GM12878 (cell line): ENCODE measurements at regions not wholly inside any gene's neighbourhood (a gene's known extent, or its start where the extent isn't known, plus 50 kb on each side); places are given as distances from the start of the nearest gene placed in this dataset.

ENCODE experiments used
- ATAC-seq: fragments of 200-7000 bp; cut with Tn5 transposase; 3 replicates; pipeline ENCODE4 v1.9.1; 2020; ENCODE audit warnings: mild to moderate bottlenecking, moderate library complexity
- BruUV-seq: library from RNA; stranded (reverse); fragments of 400-500 nt; replicated peaks from 2 replicates; lab custom pipeline; 2021; lab: Mats Ljungman, UMichigan
- CTCF ChIA-PET: fragments of 300-600 bp; sonication (Branson Sonifier 250); formaldehyde crosslinking; extraction: SDS; loops from one replicate; lab custom pipeline; 2021; ENCODE audit warnings: inconsistent platforms; lab: Yijun Ruan, JAX
- POLR2A ChIA-PET: fragments of 350-600 bp; formaldehyde crosslinking; extraction: SDS; loops from one replicate; lab custom pipeline; 2021; ENCODE audit warnings: inconsistent platforms; lab: Charles Lee
- RAD21 ChIA-PET: fragments of 300-600 bp; sonication (Branson Sonifier 250); formaldehyde crosslinking; loops from one replicate; lab custom pipeline; 2023; ENCODE audit warnings: antibody characterized with exemption; ENCODE audit not compliant: unreplicated experiment; lab: Charles Lee
- SMC1A ChIA-PET: fragments of 300-600 bp; sonication (Branson Sonifier 250); formaldehyde crosslinking; loops from one replicate; lab custom pipeline; 2023; ENCODE audit not compliant: unreplicated experiment, uncharacterized antibody; lab: Charles Lee
- DNase-seq: peaks from one replicate; pipeline ENCODE4 v3.0.0-alpha.2; 2011; ENCODE audit warnings: low read depth, low spot score
- FAIRE-seq: peaks from 3 replicates; lab custom pipeline; 2011; peaks lifted over from hg19 to GRCh38; lab: Jason Lieb, UNC
- H2AFZ ChIP-seq: 2 replicates; pipeline ENCODE4 v1.6.0; 2011; ENCODE audit warnings: low read depth, low read length, control low read depth; ENCODE audit not compliant: control insufficient read depth
- H3K27ac ChIP-seq: 2 replicates; pipeline ENCODE4 v1.5.1; 2011; ENCODE audit warnings: control low read depth; ENCODE audit not compliant: control insufficient read depth, insufficient read depth
- H3K27me3 ChIP-seq, 2 experiments: replicated peaks in 1 of 2; 2 replicates each; pipeline versions ENCODE4 v1.6.0 to v1.6.1; 2011; ENCODE audit warnings: low read length in 1 of 2; ENCODE audit not compliant: control insufficient read depth in 2 of 2, insufficient read depth in 2 of 2
- H3K36me3 ChIP-seq, 2 experiments: 2 replicates each; pipeline ENCODE4 v1.5.1; 2011; ENCODE audit warnings: low read length in 1 of 2; ENCODE audit not compliant: control insufficient read depth in 2 of 2, insufficient read depth in 2 of 2
- H3K4me1 ChIP-seq: 2 replicates; pipeline ENCODE4 v1.6.1; 2011; ENCODE audit warnings: mild to moderate bottlenecking, low read length, moderate library complexity, mixed read lengths; ENCODE audit not compliant: control insufficient read depth, insufficient read depth
- H3K4me2 ChIP-seq: 2 replicates; pipeline ENCODE4 v1.6.0; 2011; ENCODE audit warnings: control low read depth; ENCODE audit not compliant: control insufficient read depth, insufficient read depth
- H3K4me3 ChIP-seq: fragments of 200-600 bp; sonication (generic); 2 replicates; pipeline ENCODE4 v1.5.1; 2016
- H3K79me2 ChIP-seq: 2 replicates; pipeline ENCODE4 v1.6.0; 2011; ENCODE audit warnings: low read length; ENCODE audit not compliant: control insufficient read depth, insufficient read depth
- H3K9ac ChIP-seq: 2 replicates; pipeline ENCODE4 v1.8.0; 2011; ENCODE audit warnings: low read length, control low read depth, mixed read lengths; ENCODE audit not compliant: control insufficient read depth, insufficient read depth
- H3K9me3 ChIP-seq: replicated peaks from 3 replicates; pipeline ENCODE4 v1.5.1; 2011; ENCODE audit warnings: mild to moderate bottlenecking, low read length; ENCODE audit not compliant: control insufficient read depth, insufficient read depth
- H4K20me1 ChIP-seq: 2 replicates; pipeline ENCODE4 v1.6.0; 2011; ENCODE audit not compliant: control insufficient read depth, insufficient read depth
- BCL3 ChIP-seq: IDR thresholded peaks from 2 replicates; pipeline ENCODE4 v1.6.1; 2011; ENCODE audit warnings: borderline replicate concordance, low read depth, mild to moderate bottlenecking, moderate library complexity, low read length; ENCODE audit not compliant: insufficient read depth, poor library complexity, severe bottlenecking
- CREM ChIP-seq: IDR thresholded peaks from 2 replicates; pipeline ENCODE4 v1.6.1; 2014; ENCODE audit warnings: antibody characterized with exemption, low read depth
- DPF2 ChIP-seq: fragments of 450-650 bp; IDR thresholded peaks from 2 replicates; pipeline ENCODE4 v1.6.1; 2017; ENCODE audit warnings: mild to moderate bottlenecking
- ETV6 ChIP-seq, 2 experiments: fragments of 450-650 bp in 1 of 2; IDR thresholded peaks in 1 of 2; conservative IDR thresholded peaks in 1 of 2; 2 replicates each; pipeline ENCODE4 v1.6.1; 2014; ENCODE audit warnings: antibody characterized with exemption in 1 of 2, borderline replicate concordance in 1 of 2, low read depth in 1 of 2, mild to moderate bottlenecking in 1 of 2, moderate library complexity in 1 of 2
- FOXK2 ChIP-seq: fragments of 450-650 bp; IDR thresholded peaks from 2 replicates; pipeline ENCODE4 v1.6.1; 2017; ENCODE audit warnings: mild to moderate bottlenecking, moderate library complexity
- HDAC2 ChIP-seq: fragments of 200-600 bp; sonication (generic); IDR thresholded peaks from 2 replicates; pipeline ENCODE4 v1.6.1; 2017
- LARP7 ChIP-seq: fragments of 450-650 bp; IDR thresholded peaks from 2 replicates; pipeline ENCODE4 v1.6.1; 2017; ENCODE audit warnings: mild to moderate bottlenecking
- MAX ChIP-seq: IDR thresholded peaks from 2 replicates; pipeline ENCODE4 v1.6.1; 2012; ENCODE audit warnings: low read depth, low read length, improper control_type of control experiment
- NFYB ChIP-seq: IDR thresholded peaks from 2 replicates; pipeline ENCODE4 v1.6.1; 2011; ENCODE audit warnings: low read depth, mild to moderate bottlenecking, low read length, improper control_type of control experiment, moderate library complexity; ENCODE audit not compliant: insufficient read depth
- POLR2AphosphoS5 ChIP-seq: IDR thresholded peaks from 2 replicates; pipeline ENCODE4 v1.6.1; 2011; ENCODE audit warnings: mild to moderate bottlenecking, low read length, inconsistent platforms
- PRDM15 ChIP-seq: fragments of 450-650 bp; formaldehyde crosslinking; IDR thresholded peaks from 2 replicates; pipeline ENCODE4 v1.4.0; 2020; ENCODE audit warnings: mild to moderate bottlenecking, moderate library complexity
- SREBF1 ChIP-seq: IDR thresholded peaks from 2 replicates; pipeline ENCODE4 v1.6.1; 2012; ENCODE audit warnings: mild to moderate bottlenecking, low read length
- SRF ChIP-seq, 2 experiments: IDR thresholded peaks; 2 replicates each; pipeline ENCODE4 v1.6.1; 2011; ENCODE audit warnings: low read depth in 2 of 2, low read length in 2 of 2, mild to moderate bottlenecking in 1 of 2, moderate library complexity in 1 of 2
- ZBTB33 ChIP-seq: fragments of 450-650 bp; IDR thresholded peaks from 2 replicates; pipeline ENCODE4 v1.6.1; 2017; ENCODE audit warnings: mild to moderate bottlenecking
- ZBTB4 ChIP-seq: fragments of 450-650 bp; formaldehyde crosslinking; IDR thresholded peaks from 2 replicates; pipeline ENCODE4 v1.4.0; 2022; ENCODE audit warnings: mild to moderate bottlenecking, moderate library complexity
- whole genome bisulfite sequencing: methylation state at CpG from one replicate; pipeline ENCODE4 v1.1.6; 2016; ENCODE audit warnings: low lambda C conversion rate; ENCODE audit not compliant: insufficient replicate concordance, insufficient coverage; ENCODE audit errors: missing lambda C conversion rate; 5-methylcytosine and 5-hydroxymethylcytosine counted together
- in situ Hi-C: fragments of 300-500 bp; cut with MboI; formaldehyde crosslinking; loops from 9 replicates; pipeline ENCODE4 v1.14.3; 2018; ENCODE audit warnings: mixed read lengths
- intact Hi-C: fragments of 100-400 bp; cut with micrococcal nuclease; formaldehyde crosslinking; loops from one replicate; pipeline ENCODE4 v1.14.2; 2022; ENCODE audit not compliant: unreplicated experiment

GRCh38 chr2:145038041-145038525 lies 518.2 kb upstream of the ZEB2 start:
- in situ Hi-C loops, result no loop called here
- Histone ChIP-seq H3K27ac (no peak overlapping the region), H3K9ac (no peak overlapping the region), H3K4me2 (no peak overlapping the region), H3K27me3 (no peaks in the 10 kb centered on the region; a peak in 2 of 4 replicates), H3K4me3 (no peak overlapping the region), H3K9me3 (no peaks in the 10 kb centered on the region), H3K36me3 (no peaks in the 10 kb centered on the region), H4K20me1 (no peaks in the 10 kb centered on the region), H3K79me2 (no peaks in the 10 kb centered on the region), H3K4me1 (no peaks in the 10 kb centered on the region), H2AFZ (no peak overlapping the region)
- ATAC-seq (no peak), FAIRE-seq (no peak), DNase-seq (no peak)
- POLR2A ChIA-PET, result no interaction called here
- CTCF ChIA-PET, result no interaction called here
- intact Hi-C loops, result no loop called here
- 18% methylated on average over 6 of the region's 6 CpGs for WGBS
- RAD21 ChIA-PET, result no interaction called here
- SMC1A ChIA-PET, result no interaction called here
- BruUV-seq, result no TSS peak
- TF ChIP-seq ZBTB33 (no peak), LARP7 (no peak), DPF2 (no peak), ZBTB4 (CRISPR knock-in tag) (no peak), HDAC2 (no peak), POLR2AphosphoS5 (no peak), ETV6 (conservative IDR thresholded peaks at IDR 0.05 in 1 of 2, IDR thresholded peaks at IDR 0.05 in 1 of 2; ENCODE audit: borderline replicate concordance in 1 of 2, low read depth in 1 of 2) (no peak), BCL3 (no peak), SREBF1 (no peak), SRF (IDR thresholded peaks at IDR 0.05; ENCODE audit: low read depth in 2 of 2, low read length in 2 of 2) (no peak), PRDM15 (CRISPR knock-in tag) (no peak), NFYB (no peak), FOXK2 (no peak), MAX (no peak), CREM (no peak)
